Keratinocyte (primary cell): ENCODE measurements at regions not wholly inside any gene's neighbourhood (a gene's known extent, or its start where the extent isn't known, plus 50 kb on each side); places are given as distances from the start of the nearest gene placed in this dataset.

Experiments used
- DNase-seq: peaks from one replicate; pipeline ENCODE4 v3.0.0-alpha.2; 2011; ENCODE audit warnings: low read depth, missing footprints, low spot score
- FAIRE-seq: peaks from 2 replicates; lab custom pipeline; 2011; peaks lifted over from hg19 to GRCh38; lab: Jason Lieb, UNC
- H2AFZ ChIP-seq: 2 replicates; pipeline ENCODE4 v1.6.0; 2012; ENCODE audit warnings: low read length, control low read depth, inconsistent platforms; ENCODE audit not compliant: control insufficient read depth
- H3K27ac ChIP-seq: 2 replicates; pipeline ENCODE4 v1.5.1; 2011; ENCODE audit warnings: low read length; ENCODE audit not compliant: control insufficient read depth, insufficient read depth
- H3K27me3 ChIP-seq: 3 replicates; pipeline ENCODE4 v1.6.0; 2011; ENCODE audit warnings: low read length; ENCODE audit not compliant: control insufficient read depth, insufficient read depth; ENCODE audit errors: extremely low read depth
- H3K36me3 ChIP-seq, 2 experiments: 2 replicates in 1 of 2; 3 replicates in 1 of 2; pipeline ENCODE4 v1.5.1; 2011; ENCODE audit warnings: low read length in 2 of 2, mild to moderate bottlenecking in 1 of 2; ENCODE audit not compliant: control insufficient read depth in 2 of 2, insufficient read depth in 2 of 2; ENCODE audit errors: extremely low read depth in 1 of 2
- H3K4me1 ChIP-seq: 3 replicates; pipeline ENCODE4 v1.5.1; 2011; ENCODE audit warnings: low read length; ENCODE audit not compliant: control insufficient read depth, insufficient read depth; ENCODE audit errors: extremely low read depth
- H3K4me2 ChIP-seq: 3 replicates; pipeline ENCODE4 v1.6.0; 2011; ENCODE audit warnings: low read depth, low read length; ENCODE audit not compliant: control insufficient read depth, insufficient read depth; ENCODE audit errors: extremely low read depth
- H3K4me3 ChIP-seq, 3 experiments: fragments of 200-600 bp in 1 of 3; sonication (generic) in 1 of 3; 2 replicates in 2 of 3; 3 replicates in 1 of 3; pipeline ENCODE4 v1.5.1; 2011 to 2016; ENCODE audit warnings: low read length in 3 of 3, mild to moderate bottlenecking in 3 of 3, control low read depth in 2 of 3, inconsistent platforms in 1 of 3, low read depth in 1 of 3, mixed read lengths in 1 of 3, mixed run types in 1 of 3, moderate library complexity in 1 of 3; ENCODE audit not compliant: control insufficient read depth in 2 of 3, insufficient read depth in 2 of 3; ENCODE audit errors: extremely low read depth in 1 of 3
- H3K79me2 ChIP-seq: 2 replicates; pipeline ENCODE4 v1.6.0; 2012; ENCODE audit warnings: low read length; ENCODE audit not compliant: control insufficient read depth, insufficient read depth
- H3K9ac ChIP-seq: 3 replicates; pipeline ENCODE4 v1.6.0; 2011; ENCODE audit warnings: low read length; ENCODE audit not compliant: control insufficient read depth, insufficient read depth; ENCODE audit errors: extremely low read depth
- H3K9me1 ChIP-seq: 3 replicates; pipeline ENCODE4 v1.6.0; 2011; ENCODE audit warnings: low read length; ENCODE audit not compliant: control insufficient read depth, insufficient read depth; ENCODE audit errors: extremely low read depth
- H3K9me3 ChIP-seq: 2 replicates; pipeline ENCODE4 v1.5.1; 2012; ENCODE audit warnings: low read depth, low read length; ENCODE audit not compliant: control insufficient read depth
- H4K20me1 ChIP-seq: 3 replicates; pipeline ENCODE4 v1.6.0; 2011; ENCODE audit warnings: low read length; ENCODE audit not compliant: control insufficient read depth, insufficient read depth; ENCODE audit errors: extremely low read depth
- EZH2 ChIP-seq: IDR thresholded peaks from one replicate; pipeline ENCODE4 v1.6.1; 2012; ENCODE audit warnings: inconsistent platforms, mild to moderate bottlenecking, low read length, moderate library complexity
- dilution Hi-C: fragments of 300-500 bp; cut with MboI; formaldehyde crosslinking; loops from one replicate; pipeline ENCODE4 v1.7.0; 2020; ENCODE audit warnings: low sequenced_read_pairs; ENCODE audit not compliant: extremely low pct_ligation_motif_present
- TF ChIP-seq, protein P1 (sequence below), 3 experiments: IDR thresholded peaks in 1 of 3; conservative IDR thresholded peaks in 1 of 3; optimal IDR thresholded peaks in 1 of 3; 2 replicates in 2 of 3; 3 replicates in 1 of 3; pipeline versions ENCODE3 to v1.5.1; 2011; ENCODE audit warnings: low read length in 3 of 3, mild to moderate bottlenecking in 3 of 3, moderate library complexity in 2 of 3, control low read depth in 1 of 3, inconsistent platforms in 1 of 3; ENCODE audit not compliant: insufficient read depth in 2 of 3; ENCODE audit errors: extremely low read depth in 1 of 3

DNA sequence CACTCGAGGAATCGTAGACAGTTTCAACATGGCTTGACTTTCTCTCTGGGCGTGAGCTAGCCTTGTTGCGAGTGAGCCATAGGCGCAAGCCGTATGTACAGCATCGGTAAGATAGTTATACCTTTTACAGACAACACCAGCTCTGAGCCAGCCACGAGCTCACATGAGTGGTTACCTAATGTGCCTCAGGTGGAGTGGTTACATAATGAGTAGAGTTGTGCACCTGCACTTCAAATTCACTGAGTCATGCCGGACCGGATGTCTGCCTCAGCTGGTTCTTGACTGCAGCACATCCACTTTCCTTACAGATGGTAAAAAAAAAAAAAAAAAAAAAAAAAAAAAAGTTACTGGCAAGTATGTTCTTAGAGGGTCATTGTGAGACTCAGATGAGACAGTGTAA lies 360.4 kb upstream of the NR5A2 start:
- no peaks in the 10 kb centered on the region for H3K9me3 ChIP-seq
- no peak overlapping the region for H2AFZ ChIP-seq
- peak; percentile 75 for FAIRE-seq
- no peaks in the 10 kb centered on the region for H3K9me1 ChIP-seq
- H3K27me3 ChIP-seq: no peaks in the 10 kb centered on the region
- no peak for DNase-seq
- TF ChIP-seq, protein P1, sequence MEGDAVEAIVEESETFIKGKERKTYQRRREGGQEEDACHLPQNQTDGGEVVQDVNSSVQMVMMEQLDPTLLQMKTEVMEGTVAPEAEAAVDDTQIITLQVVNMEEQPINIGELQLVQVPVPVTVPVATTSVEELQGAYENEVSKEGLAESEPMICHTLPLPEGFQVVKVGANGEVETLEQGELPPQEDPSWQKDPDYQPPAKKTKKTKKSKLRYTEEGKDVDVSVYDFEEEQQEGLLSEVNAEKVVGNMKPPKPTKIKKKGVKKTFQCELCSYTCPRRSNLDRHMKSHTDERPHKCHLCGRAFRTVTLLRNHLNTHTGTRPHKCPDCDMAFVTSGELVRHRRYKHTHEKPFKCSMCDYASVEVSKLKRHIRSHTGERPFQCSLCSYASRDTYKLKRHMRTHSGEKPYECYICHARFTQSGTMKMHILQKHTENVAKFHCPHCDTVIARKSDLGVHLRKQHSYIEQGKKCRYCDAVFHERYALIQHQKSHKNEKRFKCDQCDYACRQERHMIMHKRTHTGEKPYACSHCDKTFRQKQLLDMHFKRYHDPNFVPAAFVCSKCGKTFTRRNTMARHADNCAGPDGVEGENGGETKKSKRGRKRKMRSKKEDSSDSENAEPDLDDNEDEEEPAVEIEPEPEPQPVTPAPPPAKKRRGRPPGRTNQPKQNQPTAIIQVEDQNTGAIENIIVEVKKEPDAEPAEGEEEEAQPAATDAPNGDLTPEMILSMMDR (optimal IDR thresholded peaks at IDR 0.05 in 1 of 3, IDR thresholded peaks at IDR 0.05 in 1 of 3, conservative IDR thresholded peaks at IDR 0.05 in 1 of 3; ENCODE audit: extremely low read depth in 1 of 3, insufficient read depth in 2 of 3, low read length in 3 of 3): no peak
- no peak for TF ChIP-seq EZH2
- no peaks in the 10 kb centered on the region for H3K36me3 ChIP-seq
- no peak overlapping the region for H3K4me2 ChIP-seq
- H3K9ac ChIP-seq: no peak overlapping the region
- H3K79me2 ChIP-seq: no peaks in the 10 kb centered on the region
- H4K20me1 ChIP-seq: no peaks in the 10 kb centered on the region
- no peak overlapping the region for H3K27ac ChIP-seq
- no peak overlapping the region for H3K4me3 ChIP-seq
- dilution Hi-C loops: no loop called here
- no peaks in the 10 kb centered on the region for H3K4me1 ChIP-seq

DNA sequence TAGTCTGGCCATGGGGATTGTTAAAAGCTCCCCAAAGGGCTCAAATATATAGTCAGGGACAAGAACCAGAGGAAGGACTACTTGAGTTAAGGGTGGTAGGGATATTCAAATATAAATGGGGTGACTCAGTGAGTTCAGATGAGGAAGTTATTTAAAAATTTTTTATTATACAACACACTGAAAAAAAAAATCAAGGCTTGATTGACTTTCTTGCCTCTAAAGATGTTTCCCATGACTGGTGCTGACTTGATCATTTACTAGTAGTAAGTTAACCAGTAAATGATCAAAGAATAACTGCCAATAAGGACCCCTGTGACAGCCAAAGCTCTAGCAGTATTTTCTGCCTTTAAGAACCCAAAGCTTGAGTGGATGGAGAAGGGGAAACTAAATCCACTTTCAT lies 357.6 kb upstream of the NR5A2 start:
- no peak overlapping the region for H3K4me3 ChIP-seq
- H3K36me3 ChIP-seq: no peaks in the 10 kb centered on the region
- no peaks in the 10 kb centered on the region for H3K27me3 ChIP-seq
- H3K4me1 ChIP-seq: no peaks in the 10 kb centered on the region
- no peaks in the 10 kb centered on the region for H3K79me2 ChIP-seq
- H3K9ac ChIP-seq: no peak overlapping the region
- H2AFZ ChIP-seq: no peak overlapping the region
- no peak for TF ChIP-seq EZH2
- TF ChIP-seq, protein P1 (optimal IDR thresholded peaks at IDR 0.05 in 1 of 3, IDR thresholded peaks at IDR 0.05 in 1 of 3, conservative IDR thresholded peaks at IDR 0.05 in 1 of 3; ENCODE audit: extremely low read depth in 1 of 3, insufficient read depth in 2 of 3, low read length in 3 of 3): no peak
- FAIRE-seq: no peak
- no peak for DNase-seq
- H3K9me1 ChIP-seq: no peaks in the 10 kb centered on the region
- no peaks in the 10 kb centered on the region for H4K20me1 ChIP-seq
- no peaks in the 10 kb centered on the region for H3K9me3 ChIP-seq
- dilution Hi-C loops: no loop called here
- no peak overlapping the region for H3K27ac ChIP-seq
- H3K4me2 ChIP-seq: no peak overlapping the region
